Naive thymus-derived CD4-positive, alpha-beta T cell (primary cell): ENCODE measurements at regions not wholly inside any gene's neighbourhood (a gene's known extent, or its start where the extent isn't known, plus 50 kb on each side); places are given as distances from the start of the nearest gene placed in this dataset.

ENCODE experiments used
- ATAC-seq: fragments of 150-1000 bp; cut with Tn5 transposase; 2 replicates; pipeline ENCODE4 v1.10.0; 2021; ENCODE audit warnings: mild to moderate bottlenecking, moderate library complexity
- CTCF ChIA-PET: fragments of 350-600 bp; sonication (Branson Sonifier 250); formaldehyde crosslinking; loops from one replicate; lab custom pipeline; 2021; ENCODE audit warnings: antibody characterized with exemption; lab: Charles Lee
- POLR2A ChIA-PET: fragments of 350-600 bp; sonication (Branson Sonifier 250); formaldehyde crosslinking; loops from one replicate; lab custom pipeline; 2021; ENCODE audit warnings: antibody characterized with exemption, inconsistent platforms; lab: Charles Lee
- DNase-seq, 9 donors: peaks; one replicate each; pipeline versions ENCODE4 v3.0.0 to v3.0.0-alpha.2; 2020 to 2022; ENCODE audit warnings: mixed read lengths in 1 of 9
- H3K27ac ChIP-seq: one replicate; pipeline ENCODE4 v1.7.0; 2013; ENCODE audit warnings: mild to moderate bottlenecking, low read depth, low read length, moderate library complexity
- H3K27me3 ChIP-seq, 2 donors: one replicate each; pipeline ENCODE4 v1.7.0; 2013; ENCODE audit warnings: low read length in 2 of 2, mild to moderate bottlenecking in 2 of 2, moderate library complexity in 2 of 2; ENCODE audit not compliant: control insufficient read depth in 2 of 2, insufficient read depth in 2 of 2
- H3K36me3 ChIP-seq, 3 experiments: 1 replicate in 2 of 3; 2 replicates in 1 of 3; pipeline ENCODE4 v1.7.0; 2013; ENCODE audit warnings: low read length in 3 of 3, mild to moderate bottlenecking in 3 of 3, moderate library complexity in 1 of 3; ENCODE audit not compliant: insufficient read depth in 3 of 3, control insufficient read depth in 2 of 3
- H3K4me1 ChIP-seq, 2 donors: one replicate each; pipeline ENCODE4 v1.7.0; 2013; ENCODE audit warnings: low read length in 2 of 2, mild to moderate bottlenecking in 2 of 2, moderate library complexity in 1 of 2; ENCODE audit not compliant: control insufficient read depth in 2 of 2, insufficient read depth in 2 of 2
- H3K4me3 ChIP-seq: 2 replicates; pipeline ENCODE4 v1.7.0; 2013; ENCODE audit warnings: mild to moderate bottlenecking, low read length
- H3K9me3 ChIP-seq, 3 experiments: 1 replicate in 2 of 3; 2 replicates in 1 of 3; pipeline ENCODE4 v1.7.0; 2013; ENCODE audit warnings: low read length in 3 of 3; ENCODE audit not compliant: control insufficient read depth in 2 of 3
- H3K27ac Mint-ChIP-seq, 9 donors: one replicate each; pipeline ENCODE4 v1.8.0; 2020 to 2022; ENCODE audit warnings: mixed read lengths in 9 of 9, mild to moderate bottlenecking in 8 of 9, moderate library complexity in 5 of 9, inconsistent platforms in 2 of 9
- H3K27me3 Mint-ChIP-seq, 5 donors: one replicate each; pipeline ENCODE4 v1.8.0; 2021 to 2022; ENCODE audit warnings: mixed read lengths in 5 of 5, mild to moderate bottlenecking in 1 of 5
- H3K36me3 Mint-ChIP-seq, 5 donors: one replicate each; pipeline ENCODE4 v1.8.0; 2020 to 2022; ENCODE audit warnings: mixed read lengths in 5 of 5, mild to moderate bottlenecking in 3 of 5, inconsistent platforms in 1 of 5
- H3K4me1 Mint-ChIP-seq, 7 donors: one replicate each; pipeline ENCODE4 v1.8.0; 2020 to 2022; ENCODE audit warnings: mixed read lengths in 7 of 7, mild to moderate bottlenecking in 3 of 7, inconsistent platforms in 1 of 7
- H3K4me3 Mint-ChIP-seq, 10 donors: one replicate each; pipeline ENCODE4 v1.8.0; 2020 to 2022; ENCODE audit warnings: mild to moderate bottlenecking in 10 of 10, mixed read lengths in 10 of 10, moderate library complexity in 6 of 10, inconsistent platforms in 2 of 10
- H3K9me3 Mint-ChIP-seq, 11 donors: one replicate each; pipeline ENCODE4 v1.8.0; 2020 to 2022; ENCODE audit warnings: mixed read lengths in 11 of 11, mild to moderate bottlenecking in 4 of 11, inconsistent platforms in 1 of 11, moderate library complexity in 1 of 11
- intact Hi-C, 2 donors: fragments of 100-400 bp; cut with micrococcal nuclease; formaldehyde crosslinking; loops; one replicate each; pipeline ENCODE4 v1.15.1; 2023

DNA sequence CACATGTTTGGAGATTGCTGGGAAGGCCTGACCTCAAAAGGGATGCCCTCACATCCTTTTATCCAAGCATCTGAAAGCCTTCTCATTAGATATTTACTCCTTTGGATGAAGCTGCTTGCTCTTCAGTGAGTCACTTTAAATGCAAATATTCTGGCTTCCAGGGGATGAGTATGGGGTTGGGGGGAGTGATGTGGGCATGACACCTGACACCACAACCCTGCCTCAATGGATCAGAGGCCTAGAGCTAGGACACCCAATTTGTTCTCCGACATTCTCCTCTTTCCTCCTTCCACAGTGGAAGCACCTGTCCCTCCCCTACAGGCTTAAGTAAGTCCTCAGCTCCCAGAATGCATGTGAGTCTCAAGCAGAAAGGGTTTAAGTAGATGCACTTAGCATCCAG, 238.3 kb downstream of the OMA1 start:
- ATAC-seq (no peak), DNase-seq (no peak)
- peaks cover 0 to 6% (median 0%) of the 10 kb centered on the region in 5 donors for H3K36me3 Mint-ChIP-seq
- peak overlapping the region in 1 of 9 donors; percentile 47 for H3K27ac Mint-ChIP-seq
- H3K4me3 Mint-ChIP-seq, result no peak overlapping the region
- no peaks in the 10 kb centered on the region for H3K4me1 Mint-ChIP-seq
- H3K27ac ChIP-seq, result no peak overlapping the region
- H3K27me3 Mint-ChIP-seq, result no peaks in the 10 kb centered on the region
- no peaks in the 10 kb centered on the region for H3K36me3 ChIP-seq
- POLR2A ChIA-PET, result no interaction called here
- CTCF ChIA-PET, result no interaction called here
- no peak overlapping the region for H3K4me3 ChIP-seq
- H3K9me3 Mint-ChIP-seq, result peaks cover 0 to 3% (median 0%) of the 10 kb centered on the region in 11 donors
- intact Hi-C loops, result no loop called here
- no peaks in the 10 kb centered on the region for H3K4me1 ChIP-seq
- H3K9me3 ChIP-seq, result no peaks in the 10 kb centered on the region
- no peaks in the 10 kb centered on the region for H3K27me3 ChIP-seq

DNA sequence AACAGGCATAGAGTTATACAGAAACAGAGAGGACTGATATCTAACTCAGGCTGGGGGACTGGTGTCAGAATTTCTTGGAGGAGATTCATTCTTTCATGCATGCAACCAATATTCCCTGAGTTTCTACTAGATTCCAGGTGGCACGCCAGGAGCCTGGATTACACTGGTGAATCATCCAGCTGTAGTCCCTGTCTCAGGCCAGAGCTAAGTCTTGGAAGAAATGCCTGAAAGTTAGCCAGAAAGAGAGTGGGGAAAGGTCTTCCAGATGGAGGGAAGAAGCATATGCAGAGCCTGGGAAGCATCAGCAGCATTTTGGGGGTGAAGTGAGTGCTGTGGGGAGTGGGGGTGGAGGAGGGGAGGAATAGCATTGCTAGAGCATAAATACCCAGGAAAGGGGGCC, 239.1 kb downstream of the OMA1 start:
- Mint-ChIP-seq H3K4me3 (no peak overlapping the region), H3K36me3 (peaks cover 0 to 6% (median 0%) of the 10 kb centered on the region in 5 donors), H3K9me3 (peaks cover 0 to 3% (median 0%) of the 10 kb centered on the region in 11 donors), H3K27ac (peak overlapping the region in 1 of 9 donors; percentile 16), H3K27me3 (no peaks in the 10 kb centered on the region), H3K4me1 (no peaks in the 10 kb centered on the region)
- intact Hi-C loops, result no loop called here
- ATAC-seq (no peak), DNase-seq (no peak)
- H3K9me3 ChIP-seq, result no peaks in the 10 kb centered on the region
- no peak overlapping the region for H3K4me3 ChIP-seq
- H3K36me3 ChIP-seq, result no peaks in the 10 kb centered on the region
- POLR2A ChIA-PET, result no interaction called here
- no peaks in the 10 kb centered on the region for H3K4me1 ChIP-seq
- H3K27ac ChIP-seq, result no peak overlapping the region
- CTCF ChIA-PET, result no interaction called here
- H3K27me3 ChIP-seq, result no peaks in the 10 kb centered on the region

DNA sequence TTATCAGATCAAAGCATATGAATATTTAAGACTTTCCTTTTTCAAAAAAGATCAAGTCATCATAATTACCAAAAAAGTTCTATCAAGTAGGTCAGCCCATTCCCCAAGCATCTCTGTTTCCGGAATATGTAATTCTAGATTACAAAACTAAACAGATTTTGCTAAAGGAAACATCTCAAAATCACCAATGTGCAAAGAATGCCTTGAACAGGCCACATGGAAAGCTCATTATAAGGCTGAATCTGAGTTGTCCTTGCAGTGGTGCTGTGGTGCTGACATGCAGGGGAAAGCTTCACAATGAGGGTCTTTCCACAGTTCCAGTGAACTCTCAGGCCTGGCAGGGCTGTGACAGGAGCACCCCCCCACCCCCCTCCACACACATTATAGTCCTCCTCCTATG, 240.9 kb downstream of the OMA1 start:
- ATAC-seq, result no peak
- H3K27me3 ChIP-seq, result no peaks in the 10 kb centered on the region
- no peaks in the 10 kb centered on the region for H3K4me1 ChIP-seq
- no peaks in the 10 kb centered on the region for H3K36me3 ChIP-seq
- CTCF ChIA-PET, result no interaction called here
- H3K4me3 ChIP-seq, result no peak overlapping the region
- no peak overlapping the region for H3K27ac ChIP-seq
- peaks cover 0 to 3% (median 0%) of the 10 kb centered on the region in 11 donors for H3K9me3 Mint-ChIP-seq
- intact Hi-C loops, result no loop called here
- DNase-seq, result no peak
- H3K27me3 Mint-ChIP-seq, result no peaks in the 10 kb centered on the region
- H3K4me1 Mint-ChIP-seq, result peaks cover 0 to 4% (median 0%) of the 10 kb centered on the region in 7 donors
- no peak overlapping the region for H3K4me3 Mint-ChIP-seq
- peaks cover 0 to 11% (median 0%) of the 10 kb centered on the region in 5 donors for H3K36me3 Mint-ChIP-seq
- POLR2A ChIA-PET, result no interaction called here
- H3K9me3 ChIP-seq, result no peaks in the 10 kb centered on the region
- no peak overlapping the region for H3K27ac Mint-ChIP-seq

DNA sequence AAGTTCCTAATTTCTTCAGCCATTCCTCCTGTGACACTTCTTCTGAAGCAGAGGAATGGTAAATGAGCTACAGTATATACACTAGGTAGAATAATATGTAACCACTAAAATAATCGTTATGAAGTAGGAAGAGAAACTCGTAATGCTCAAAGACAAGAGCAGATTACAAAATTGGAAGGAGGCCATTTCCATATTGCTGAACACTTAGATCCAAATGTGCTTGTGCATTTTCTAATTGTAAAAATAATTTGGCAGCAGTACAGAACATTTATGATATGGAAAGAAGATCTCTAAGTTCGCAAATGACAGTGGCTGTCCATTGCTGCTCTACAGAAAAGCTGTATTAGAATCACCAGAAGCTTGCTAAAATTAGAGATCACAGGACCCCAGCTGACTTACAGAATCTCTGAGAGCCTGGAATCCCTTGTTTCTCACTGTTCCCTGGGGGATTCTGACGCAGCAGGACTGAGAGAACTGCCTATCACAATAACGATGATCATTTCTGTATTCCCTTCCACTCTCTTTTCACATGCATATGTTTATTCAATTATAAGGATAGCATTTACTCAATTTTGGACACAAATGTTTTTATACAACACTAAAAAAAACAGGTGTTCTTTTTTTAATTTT, 242.1 kb downstream of the OMA1 start:
- Mint-ChIP-seq H3K36me3 (peaks cover 0 to 11% (median 0%) of the 10 kb centered on the region in 5 donors), H3K4me1 (peaks cover 0 to 7% (median 0%) of the 10 kb centered on the region in 7 donors), H3K9me3 (peaks cover 0 to 3% (median 0%) of the 10 kb centered on the region in 11 donors), H3K27me3 (no peaks in the 10 kb centered on the region), H3K27ac (no peak overlapping the region), H3K4me3 (no peak overlapping the region)
- no peaks in the 10 kb centered on the region for H3K4me1 ChIP-seq
- H3K4me3 ChIP-seq, result no peak overlapping the region
- intact Hi-C loops, result no loop called here
- H3K36me3 ChIP-seq, result no peaks in the 10 kb centered on the region
- H3K27me3 ChIP-seq, result no peaks in the 10 kb centered on the region
- ChIA-PET CTCF (no interaction called here), POLR2A (no interaction called here)
- H3K9me3 ChIP-seq, result no peaks in the 10 kb centered on the region
- no peak overlapping the region for H3K27ac ChIP-seq
- no peak for ATAC-seq
- no peak for DNase-seq

DNA sequence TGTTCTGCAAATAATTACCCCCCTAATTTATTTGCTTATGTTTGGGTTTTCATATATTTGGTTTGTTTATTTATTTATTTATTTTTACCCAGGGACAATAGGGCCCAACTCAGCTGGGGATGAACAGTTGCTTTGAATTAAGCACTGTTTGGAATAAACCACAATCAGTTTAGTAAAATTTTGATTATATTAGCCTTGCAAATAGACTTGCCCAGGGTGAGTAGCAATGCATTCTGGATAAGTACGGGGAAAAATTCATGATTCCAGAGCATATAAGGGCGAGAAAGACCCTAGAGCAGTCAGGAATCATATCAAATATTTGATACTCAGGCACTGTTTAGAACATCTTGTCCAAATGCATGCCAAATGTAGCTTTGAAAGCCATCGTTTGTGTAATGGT, 242.7 kb downstream of the OMA1 start:
- no peaks in the 10 kb centered on the region for H3K27me3 ChIP-seq
- H3K27ac ChIP-seq, result no peak overlapping the region
- no peak overlapping the region for H3K4me3 ChIP-seq
- CTCF ChIA-PET, result no interaction called here
- H3K27me3 Mint-ChIP-seq, result no peaks in the 10 kb centered on the region
- peaks cover 0 to 7% (median 0%) of the 10 kb centered on the region in 7 donors for H3K4me1 Mint-ChIP-seq
- no peaks in the 10 kb centered on the region for H3K9me3 ChIP-seq
- no peak overlapping the region for H3K4me3 Mint-ChIP-seq
- POLR2A ChIA-PET, result no interaction called here
- no peaks in the 10 kb centered on the region for H3K4me1 ChIP-seq
- intact Hi-C loops, result no loop called here
- no peak overlapping the region for H3K27ac Mint-ChIP-seq
- peaks cover 0 to 3% (median 0%) of the 10 kb centered on the region in 11 donors for H3K9me3 Mint-ChIP-seq
- H3K36me3 Mint-ChIP-seq, result peaks cover 0 to 11% (median 0%) of the 10 kb centered on the region in 5 donors
- no peak for DNase-seq
- no peaks in the 10 kb centered on the region for H3K36me3 ChIP-seq
- no peak for ATAC-seq

DNA sequence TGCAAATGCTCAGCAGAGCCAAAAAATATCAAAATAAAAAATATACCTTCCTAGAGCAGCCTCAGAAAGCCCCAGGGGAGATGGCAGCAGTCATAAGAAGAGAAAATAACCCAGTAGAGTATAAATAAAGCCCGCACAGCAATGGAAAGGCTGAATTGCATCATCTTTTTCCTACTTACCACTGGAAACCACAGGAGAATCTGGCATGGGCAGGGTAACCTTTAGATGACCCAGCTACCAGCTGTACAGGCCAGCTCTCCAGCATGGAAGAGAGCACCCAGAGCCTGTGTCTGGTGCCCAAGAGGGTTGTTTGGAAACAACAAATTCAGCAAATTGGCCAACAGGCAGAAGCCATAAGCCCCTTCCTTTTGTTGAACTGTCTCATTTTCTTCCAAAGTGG, 253.1 kb downstream of the OMA1 start:
- Histone ChIP-seq H3K27me3 (no peaks in the 10 kb centered on the region), H3K4me3 (no peak overlapping the region), H3K27ac (no peak overlapping the region), H3K36me3 (no peaks in the 10 kb centered on the region), H3K4me1 (no peaks in the 10 kb centered on the region), H3K9me3 (no peaks in the 10 kb centered on the region)
- Mint-ChIP-seq H3K4me1 (peaks cover 0 to 2% (median 0%) of the 10 kb centered on the region in 7 donors), H3K4me3 (no peak overlapping the region), H3K27me3 (no peaks in the 10 kb centered on the region), H3K27ac (no peak overlapping the region), H3K9me3 (peaks cover 0 to 3% (median under 1%) of the 10 kb centered on the region in 11 donors), H3K36me3 (peaks cover 0 to 30% (median 14%) of the 10 kb centered on the region in 5 donors)
- intact Hi-C loops, result no loop called here
- DNase-seq (no peak), ATAC-seq (no peak)
- CTCF ChIA-PET, result no interaction called here
- POLR2A ChIA-PET, result no interaction called here
